Activated CD4-positive, alpha-beta T cell treated with anti-CD3 and anti-CD28 coated beads, Interleukin-2, amount 50 U/mL, for 16 hours (primary cell): ENCODE measurements at regions not wholly inside any gene's neighbourhood (a gene's known extent, or its start where the extent isn't known, plus 50 kb on each side); places are given as distances from the start of the nearest gene placed in this dataset.

Source experiments
- DNase-seq: peaks from one replicate; pipeline ENCODE4 v3.0.0-alpha.2; 2020

DNA sequence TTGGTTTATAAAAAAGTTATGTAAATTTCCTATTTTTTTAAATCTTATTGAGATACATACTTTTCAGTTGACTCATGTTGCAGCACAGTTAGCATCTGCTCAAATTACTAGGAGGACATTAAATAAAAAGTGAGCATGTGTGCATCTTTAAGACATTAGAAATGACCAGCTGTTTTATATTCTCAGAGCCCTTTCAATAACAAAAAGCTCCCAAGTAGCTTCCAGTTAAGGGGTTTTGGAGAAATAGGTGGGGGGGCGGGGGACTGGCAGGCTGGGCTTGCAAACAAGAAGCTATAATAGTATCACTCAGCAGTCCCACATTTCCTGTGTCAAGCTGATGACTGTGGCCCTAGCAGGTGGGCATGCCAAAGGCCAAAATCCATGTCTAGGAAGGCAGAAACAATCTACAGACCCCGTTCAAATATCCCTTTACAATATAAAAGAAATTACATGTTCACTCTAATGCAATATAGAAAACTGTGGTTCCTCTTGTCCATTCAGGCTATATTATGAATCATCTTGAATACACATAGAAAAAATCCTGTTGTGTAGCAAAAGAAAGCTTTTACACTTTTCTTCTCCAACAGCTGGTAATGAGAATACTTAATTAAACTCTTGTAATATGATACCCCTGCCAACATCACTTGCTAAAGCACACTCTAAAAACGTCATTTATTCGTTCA lies 1713.2 kb upstream of the SLC10A2 start:
- DNase-seq = no peak

- peak; percentile 25 for DNase-seq
Measured at GRCh38 chr13:104773775-104774174, 1707.6 kb upstream of the SLC10A2 start.

DNA sequence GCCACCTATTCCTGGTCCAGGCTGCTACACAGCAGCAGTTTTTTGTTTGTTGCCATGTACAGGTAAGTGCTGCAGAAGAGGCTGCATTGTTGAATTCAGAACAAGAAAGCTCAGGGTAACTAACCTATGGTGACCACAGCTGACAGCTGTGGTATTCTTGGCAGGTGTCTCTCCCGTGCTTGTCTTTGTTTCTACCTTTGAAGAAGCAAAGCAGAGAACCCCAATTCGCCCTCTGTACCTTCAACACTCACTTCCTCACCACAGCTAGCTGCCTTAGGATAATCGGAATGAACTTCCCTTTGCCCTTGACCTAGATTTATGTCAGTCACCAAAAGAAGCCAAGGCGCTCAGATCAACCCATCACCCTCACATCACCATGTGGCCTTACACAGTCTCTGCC lies 1703.3 kb upstream of the SLC10A2 start:
- no peak for DNase-seq

DNA sequence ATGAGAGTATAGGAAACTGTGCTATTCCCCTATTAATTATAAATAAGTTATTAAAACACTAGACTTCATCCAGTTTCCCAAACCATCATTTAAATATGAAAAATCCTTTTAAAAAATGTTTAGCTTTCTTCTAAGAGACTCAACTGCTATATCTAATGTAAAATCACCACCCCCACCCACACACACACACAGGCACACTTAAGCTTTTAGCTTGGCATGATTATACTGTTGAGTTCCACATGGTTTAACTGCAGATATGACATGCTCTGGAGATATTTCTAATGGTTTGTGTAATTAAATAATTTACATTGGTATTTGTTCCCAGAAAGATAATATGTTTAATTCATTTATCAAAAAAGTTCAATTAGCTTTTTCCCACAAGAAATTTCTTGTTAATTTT lies 1700.1 kb upstream of the SLC10A2 start:
- no peak for DNase-seq

DNA sequence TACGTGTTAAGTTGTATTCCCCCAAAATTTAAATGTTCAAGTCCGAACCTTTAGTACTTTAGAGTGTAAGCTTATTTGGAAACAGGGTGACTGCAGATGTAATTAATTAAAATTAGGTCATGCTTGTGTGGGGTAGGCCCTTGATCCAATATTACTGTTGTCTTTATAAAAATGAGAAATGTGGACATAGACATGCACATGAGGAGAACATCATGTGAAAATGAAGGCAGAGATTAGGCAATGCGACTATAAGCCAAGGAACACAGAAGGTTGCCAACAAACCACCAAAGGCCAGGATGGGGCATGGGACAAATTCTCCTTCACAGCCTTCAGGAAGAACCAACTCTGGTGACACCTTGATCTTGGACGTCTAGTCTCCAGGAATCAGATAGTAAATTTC lies 1698.4 kb upstream of the SLC10A2 start:
- DNase-seq = no peak

DNA sequence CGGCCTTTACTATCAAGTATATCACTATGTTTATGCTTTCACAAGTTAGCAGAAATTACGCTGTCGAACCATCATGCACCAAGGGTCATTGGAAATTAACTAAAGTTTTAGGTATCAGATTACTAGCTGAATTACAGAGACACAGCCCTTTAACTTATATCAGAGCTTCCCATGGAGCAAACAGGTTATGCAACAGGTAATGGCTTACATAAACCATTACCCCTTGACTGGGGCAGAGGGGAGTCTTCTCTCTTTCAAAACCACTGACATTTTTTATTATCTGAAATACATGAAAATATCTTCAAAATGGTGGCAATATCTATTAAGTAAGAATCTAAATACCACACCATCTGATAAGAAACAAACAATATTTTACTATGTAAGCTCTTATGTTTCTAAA lies 1692.9 kb upstream of the SLC10A2 start:
- DNase-seq = no peak

- no peak for DNase-seq
Measured at GRCh38 chr13:104757712-104758111, 1691.5 kb upstream of the SLC10A2 start.

GRCh38 chr13:104750377-104750776 lies 1684.2 kb upstream of the SLC10A2 start:
- no peak for DNase-seq

- no peak for DNase-seq
Measured at GRCh38 chr13:104740641-104741222, 1674.5 kb upstream of the SLC10A2 start.

GRCh38 chr13:104737713-104738112 lies 1671.5 kb upstream of the SLC10A2 start:
- no peak for DNase-seq

- DNase-seq = no peak
Measured at GRCh38 chr13:104733427-104733826, 1667.2 kb upstream of the SLC10A2 start.

- DNase-seq = no peak
Measured at GRCh38 chr13:104715111-104715510, 1648.9 kb upstream of the SLC10A2 start.

DNA sequence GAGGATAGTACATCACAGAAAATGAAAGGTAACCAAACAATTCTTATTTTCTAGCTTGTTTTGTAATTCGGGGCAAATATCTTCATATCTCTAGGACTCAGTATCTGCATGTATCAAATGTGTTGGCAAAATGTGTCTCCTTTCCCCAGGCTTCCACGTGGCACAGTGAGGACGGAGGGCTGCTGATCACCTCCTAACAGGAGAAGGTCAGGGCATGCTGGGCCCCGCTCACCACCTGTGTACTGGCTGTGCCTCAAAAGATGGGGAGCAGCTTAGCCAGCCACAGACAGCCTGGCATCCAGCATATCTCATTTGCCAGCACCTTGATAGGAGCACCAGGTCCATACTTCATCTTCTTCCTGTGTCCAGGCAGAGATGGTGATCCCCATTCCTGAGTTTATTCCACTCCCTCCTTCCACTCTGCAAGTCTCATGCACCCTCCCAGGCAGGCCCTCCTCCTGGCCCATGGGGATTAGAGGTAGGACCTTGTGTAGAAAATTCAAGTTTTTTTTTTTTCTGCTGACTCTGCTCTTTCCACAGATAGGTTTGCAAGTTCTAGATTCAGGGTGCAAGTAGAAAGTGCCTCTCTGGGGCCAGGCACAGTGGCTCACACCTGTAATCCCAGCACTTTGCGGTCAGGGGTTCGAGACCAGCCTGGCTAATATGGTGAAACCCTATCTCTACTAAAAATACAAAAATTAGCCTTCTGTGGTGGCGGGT lies 1639.0 kb upstream of the SLC10A2 start:
- no peak for DNase-seq

DNA sequence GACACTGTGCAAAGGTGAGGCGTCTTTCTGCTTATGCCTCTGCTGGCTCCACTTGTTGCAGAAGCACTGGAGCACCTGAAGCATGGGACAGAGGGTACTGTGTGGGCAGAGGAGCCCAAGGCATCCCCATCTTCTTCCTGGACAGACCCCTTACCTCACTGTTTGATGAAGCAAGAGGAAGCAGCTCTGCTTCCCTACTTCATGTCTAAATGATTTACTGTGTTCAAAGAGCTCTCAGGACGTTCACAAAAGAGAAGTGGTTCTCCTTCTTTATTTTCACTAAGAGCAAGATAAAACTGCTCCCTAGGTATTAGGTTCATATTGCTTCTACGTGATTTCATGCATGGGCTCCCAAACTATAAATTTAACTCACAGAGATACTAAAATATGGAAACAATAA lies 1635.4 kb upstream of the SLC10A2 start:
- no peak for DNase-seq

DNA sequence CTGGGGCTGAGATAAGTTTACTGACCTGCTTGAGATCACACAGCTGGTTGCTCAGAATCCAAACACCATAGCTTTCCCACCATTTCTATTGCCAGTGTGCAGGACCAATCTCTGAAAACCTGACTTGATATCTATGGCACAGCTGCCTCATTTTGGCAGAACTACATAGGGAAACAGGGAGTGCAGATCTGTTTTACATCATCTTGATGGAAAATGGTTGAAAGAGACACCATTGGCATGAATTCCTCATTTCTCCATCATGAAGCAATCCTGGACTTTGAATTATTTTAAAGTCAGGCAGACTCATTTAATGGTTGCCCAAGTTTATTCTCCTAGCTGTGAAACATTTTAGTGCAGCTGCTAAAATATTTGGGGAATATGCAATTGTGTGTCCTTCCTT lies 1628.2 kb upstream of the SLC10A2 start:
- DNase-seq = no peak

DNA sequence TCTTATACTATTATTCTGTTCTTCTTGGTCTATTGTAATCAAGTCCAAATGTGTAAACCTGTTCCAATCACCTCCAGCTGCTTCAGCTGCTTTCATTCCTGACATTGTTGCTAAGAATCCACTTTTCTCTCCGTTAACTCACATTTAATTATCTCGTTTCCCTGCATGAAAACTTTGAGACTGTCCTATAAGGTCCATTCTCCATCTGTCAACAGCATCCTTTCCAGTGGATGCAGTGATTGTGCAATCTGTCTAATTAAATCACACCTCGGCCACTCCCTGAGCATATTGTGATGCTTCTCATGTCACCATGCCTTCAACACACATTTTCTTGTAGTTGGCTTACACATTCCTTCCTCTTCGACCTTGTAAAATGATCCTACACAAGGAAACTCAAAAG lies 1626.9 kb upstream of the SLC10A2 start:
- DNase-seq = no peak

GRCh38 chr13:104691767-104692467 lies 1625.7 kb upstream of the SLC10A2 start:
- no peak for DNase-seq

DNA sequence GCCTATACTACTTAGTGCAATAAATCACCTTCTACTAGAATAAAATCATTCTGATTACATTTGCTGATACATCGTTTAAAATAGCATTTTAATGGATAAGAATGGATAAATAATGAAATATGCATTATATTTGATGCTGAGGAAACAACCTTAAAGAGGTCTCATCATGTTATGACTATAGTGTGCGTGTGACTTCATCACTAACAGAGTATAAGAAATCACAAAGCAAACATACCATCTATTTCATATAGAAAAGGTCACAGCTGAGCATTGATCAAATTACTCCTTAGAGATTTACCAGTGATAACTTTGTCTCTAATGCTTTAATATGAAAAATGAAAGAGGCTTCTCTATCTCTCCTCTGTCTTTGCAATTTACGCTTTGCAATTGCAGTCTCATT lies 1620.3 kb upstream of the SLC10A2 start:
- DNase-seq = no peak

- no peak for DNase-seq
Measured at GRCh38 chr13:104683789-104684188, 1617.6 kb upstream of the SLC10A2 start.

- no peak for DNase-seq
Measured at GRCh38 chr13:104678161-104678560, 1611.9 kb upstream of the SLC10A2 start.

DNA sequence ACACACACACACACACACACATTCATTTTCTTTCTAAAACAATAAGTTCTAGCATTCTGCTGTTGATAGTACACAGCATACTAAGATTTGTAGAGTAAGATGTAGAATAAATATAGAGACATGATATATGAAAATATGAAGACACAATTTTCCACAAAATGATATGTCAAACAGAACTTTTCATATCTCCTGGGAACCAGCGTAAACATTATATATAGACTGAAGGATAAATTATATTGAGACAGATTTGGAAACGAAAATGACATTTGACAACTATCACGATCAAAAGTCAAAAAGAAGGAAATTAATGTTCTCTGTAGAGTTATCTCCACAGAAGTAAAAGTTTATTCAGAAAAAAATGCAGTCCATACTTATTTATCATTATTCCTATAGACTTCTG lies 1605.7 kb upstream of the SLC10A2 start:
- DNase-seq = no peak

GRCh38 chr13:104657196-104657595 lies 1591.0 kb upstream of the SLC10A2 start:
- no peak for DNase-seq

DNA sequence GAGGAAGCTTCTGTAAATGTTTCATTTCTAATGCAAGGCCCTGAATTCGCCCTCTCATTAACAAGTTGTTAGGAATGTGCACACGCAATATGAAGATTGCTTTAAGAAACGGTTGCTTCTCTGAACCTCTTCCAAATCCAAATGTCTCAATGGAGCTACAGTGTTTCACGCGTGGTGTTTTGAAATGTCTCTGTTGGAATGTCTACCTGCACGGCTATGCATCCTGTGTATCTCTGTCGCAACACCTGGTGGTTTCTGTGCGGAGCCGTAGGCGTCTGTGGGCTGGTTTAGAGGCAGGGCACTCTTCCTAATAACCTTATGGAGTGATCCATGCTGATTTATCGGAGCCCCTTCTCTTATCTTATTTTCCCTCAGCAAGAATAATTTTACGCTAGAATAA lies 1584.2 kb upstream of the SLC10A2 start:
- no peak for DNase-seq

GRCh38 chr13:104648291-104648690 lies 1582.1 kb upstream of the SLC10A2 start:
- no peak for DNase-seq
